OCI-LY3 (cell line): ENCODE measurements at regions not wholly inside any gene's neighbourhood (a gene's known extent, or its start where the extent isn't known, plus 50 kb on each side); places are given as distances from the start of the nearest gene placed in this dataset.

Experiments
- H2AFZ ChIP-seq: fragments of 200-600, 300-600 bp; shearing (Covaris generic); 2 replicates; pipeline ENCODE4 v1.6.0; 2014; ENCODE audit warnings: antibody characterized with exemption, low read depth, low read length
- H3K27ac ChIP-seq: fragments of 200-600, 300-600 bp; sonication (generic); 2 replicates; pipeline ENCODE4 v1.5.1; 2014; ENCODE audit warnings: mild to moderate bottlenecking, low read length, moderate library complexity, mixed read lengths
- H3K27me3 ChIP-seq: fragments of 200-600, 300-600 bp; sonication (generic); 2 replicates; pipeline ENCODE4 v1.6.1; 2014; ENCODE audit warnings: low read depth, low read length, mixed read lengths
- H3K36me3 ChIP-seq: fragments of 200-600, 300-600 bp; sonication (generic); replicated peaks from 2 replicates; pipeline ENCODE3; 2014; ENCODE audit warnings: low read depth, low read length, mixed read lengths
- H3K4me1 ChIP-seq: fragments of 300-600, 200-600 bp; sonication (generic); 2 replicates; pipeline ENCODE4 v1.6.1; 2014; ENCODE audit warnings: low read length, mixed read lengths
- H3K4me2 ChIP-seq: fragments of 200-600, 300-600 bp; sonication (generic); 2 replicates; pipeline ENCODE4 v1.6.1; 2014; ENCODE audit warnings: low read length, mixed read lengths
- H3K4me3 ChIP-seq: fragments of 300-600, 200-600 bp; sonication (generic); 2 replicates; pipeline ENCODE4 v1.5.1; 2014; ENCODE audit warnings: antibody characterized with exemption, mild to moderate bottlenecking, low read length, moderate library complexity
- H3K79me2 ChIP-seq: fragments of 300-600, 200-600 bp; shearing (Covaris generic); 2 replicates; pipeline ENCODE4 v1.6.1; 2014; ENCODE audit warnings: mild to moderate bottlenecking, low read length, mixed read lengths
- H3K9ac ChIP-seq: fragments of 300-600, 200-600 bp; shearing (Covaris generic); 2 replicates; pipeline ENCODE4 v1.6.0; 2014; ENCODE audit warnings: mild to moderate bottlenecking, low read length, moderate library complexity
- H3K9me3 ChIP-seq: fragments of 200-600, 300-600 bp; shearing (Covaris generic); 2 replicates; pipeline ENCODE4 v1.6.1; 2014; ENCODE audit warnings: low read length, mixed read lengths; ENCODE audit not compliant: insufficient read depth
- H4K20me1 ChIP-seq: fragments of 200-600, 300-600 bp; sonication (generic); 2 replicates; pipeline ENCODE4 v1.6.1; 2016; ENCODE audit warnings: low read length, mixed read lengths; ENCODE audit not compliant: insufficient read depth
- CTCF ChIP-seq: fragments of 200-600, 300-600 bp; sonication (generic); IDR thresholded peaks from 2 replicates; pipeline ENCODE4 v1.5.1; 2014; ENCODE audit warnings: antibody characterized with exemption, low read length, low read depth
- EZH2phosphoT487 ChIP-seq: fragments of 200-600 bp; shearing (Covaris generic); IDR thresholded peaks from 2 replicates; pipeline ENCODE4 v1.6.1; 2018; ENCODE audit warnings: antibody characterized with exemption, mixed run types, low read depth

GRCh38 chr14:84013424-84013823, 1516.5 kb upstream of the FLRT2 start:
- Histone ChIP-seq H3K4me2 (no peak overlapping the region), H3K36me3 (no peaks in the 10 kb centered on the region), H3K27ac (no peak overlapping the region), H3K4me1 (no peaks in the 10 kb centered on the region), H3K27me3 (no peaks in the 10 kb centered on the region), H3K9me3 (no peaks in the 10 kb centered on the region), H3K9ac (no peak overlapping the region), H4K20me1 (no peaks in the 10 kb centered on the region), H2AFZ (no peak overlapping the region), H3K79me2 (no peaks in the 10 kb centered on the region), H3K4me3 (no peak overlapping the region)
- TF ChIP-seq EZH2phosphoT487 = no peak
- TF ChIP-seq CTCF = no peak

- Histone ChIP-seq H3K36me3 (no peaks in the 10 kb centered on the region), H3K4me2 (no peak overlapping the region), H3K27ac (no peak overlapping the region), H3K4me1 (no peaks in the 10 kb centered on the region), H3K9me3 (no peaks in the 10 kb centered on the region; the same call in 1 of the 2 replicates), H3K4me3 (no peak overlapping the region), H4K20me1 (no peaks in the 10 kb centered on the region), H3K79me2 (no peaks in the 10 kb centered on the region), H3K27me3 (no peaks in the 10 kb centered on the region), H3K9ac (no peak overlapping the region), H2AFZ (no peak overlapping the region)
- TF ChIP-seq CTCF (no peak), EZH2phosphoT487 (no peak)
These were observed 1512.4 kb upstream of the FLRT2 start for GRCh38 chr14:84017495-84017894.

GRCh38 chr14:84021433-84021832, 1508.5 kb upstream of the FLRT2 start:
- no peak overlapping the region for H3K9ac ChIP-seq
- no peak overlapping the region for H3K4me3 ChIP-seq
- H4K20me1 ChIP-seq = no peaks in the 10 kb centered on the region
- no peak overlapping the region for H2AFZ ChIP-seq
- no peaks in the 10 kb centered on the region for H3K27me3 ChIP-seq
- no peak overlapping the region for H3K4me2 ChIP-seq
- H3K4me1 ChIP-seq = no peaks in the 10 kb centered on the region
- no peaks in the 10 kb centered on the region for H3K36me3 ChIP-seq
- H3K27ac ChIP-seq = no peak overlapping the region
- H3K9me3 ChIP-seq = no peaks in the 10 kb centered on the region; the same call in 1 of the 2 replicates
- H3K79me2 ChIP-seq = no peaks in the 10 kb centered on the region
- no peak for TF ChIP-seq CTCF
- TF ChIP-seq EZH2phosphoT487 = no peak

- H3K4me2 ChIP-seq = no peak overlapping the region
- TF ChIP-seq CTCF = no peak
- no peak for TF ChIP-seq EZH2phosphoT487
- H3K79me2 ChIP-seq = no peaks in the 10 kb centered on the region
- H3K9ac ChIP-seq = no peak overlapping the region
- H3K27me3 ChIP-seq = no peaks in the 10 kb centered on the region
- H2AFZ ChIP-seq = no peak overlapping the region
- H3K9me3 ChIP-seq = no peaks in the 10 kb centered on the region; the same call in 1 of the 2 replicates
- H3K27ac ChIP-seq = no peak overlapping the region
- no peaks in the 10 kb centered on the region for H3K36me3 ChIP-seq
- H3K4me3 ChIP-seq = no peak overlapping the region
- H4K20me1 ChIP-seq = no peaks in the 10 kb centered on the region
- no peaks in the 10 kb centered on the region for H3K4me1 ChIP-seq
These were observed 1505.6 kb upstream of the FLRT2 start for GRCh38 chr14:84024231-84024820.
